ENCODE measurements at regions not wholly inside any gene's neighbourhood (a gene's known extent, or its start where the extent isn't known, plus 50 kb on each side); places are given as distances from the start of the nearest gene placed in this dataset.

- TF ChIP-seq CTCF (IDR thresholded peaks at IDR 0.05) (no peak), POLR2A (IDR thresholded peaks at IDR 0.05) (no peak)
Observed at GRCh38 chr14:28059254-28059653, 707.3 kb upstream of the FOXG1 start.
